ENCODE measurements at regions not wholly inside any gene's neighbourhood (a gene's known extent, or its start where the extent isn't known, plus 50 kb on each side); places are given as distances from the start of the nearest gene placed in this dataset.
"Not testable (repeated sequence)": the region's sequence is repeated elsewhere in the genome, so short reads cannot be mapped to it uniquely, and the experiment has no call there.

DNA sequence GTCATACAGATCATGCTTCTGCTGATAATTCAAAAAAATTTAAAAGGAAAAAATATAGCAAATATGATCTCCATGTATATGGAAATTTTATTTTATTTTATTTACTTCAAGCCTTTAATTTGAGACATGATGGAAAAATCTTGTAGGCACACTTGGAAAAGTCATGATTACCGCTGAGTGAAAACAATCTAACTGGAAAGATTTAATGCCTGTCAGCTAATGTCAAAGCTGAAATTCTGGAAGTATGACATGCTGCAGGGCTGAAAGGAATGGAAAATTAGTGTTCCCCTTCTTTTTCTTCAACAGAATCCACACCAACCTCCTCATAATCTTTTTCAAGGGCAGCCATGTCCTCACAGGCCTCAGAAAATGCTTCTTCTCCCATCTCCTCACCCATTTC is 58.2 kb downstream of the RPRM start:
- DNase-seq, result no peak

DNA sequence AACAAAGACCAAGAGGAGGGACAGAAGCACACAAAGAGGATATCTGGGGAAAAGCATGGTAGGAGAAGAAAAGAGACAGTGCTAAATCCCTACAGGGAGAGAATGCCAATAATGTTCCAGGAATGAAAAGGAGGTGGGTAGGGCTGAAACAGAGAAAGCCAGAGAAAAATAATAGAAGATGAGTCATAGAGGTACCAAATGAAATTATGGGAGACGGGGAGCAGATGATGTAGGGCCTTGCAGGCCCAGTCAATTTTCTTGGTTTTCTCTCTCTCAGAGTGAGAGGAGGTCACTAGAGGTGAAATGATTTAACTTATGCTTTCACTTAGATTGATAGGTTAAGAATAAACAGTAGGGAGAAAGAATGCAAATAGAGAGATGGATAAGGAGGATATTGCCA is 61.5 kb downstream of the RPRM start:
- DNase-seq, result no peak

- DNase-seq, result no peak
These were observed 62.5 kb downstream of the RPRM start for GRCh38 chr2:153416071-153416470.

- DNase-seq, result no peak
These were observed 69.7 kb downstream of the RPRM start for GRCh38 chr2:153408710-153409385.

GRCh38 chr2:153405196-153405595 is 73.4 kb downstream of the RPRM start:
- no peak for DNase-seq

DNA sequence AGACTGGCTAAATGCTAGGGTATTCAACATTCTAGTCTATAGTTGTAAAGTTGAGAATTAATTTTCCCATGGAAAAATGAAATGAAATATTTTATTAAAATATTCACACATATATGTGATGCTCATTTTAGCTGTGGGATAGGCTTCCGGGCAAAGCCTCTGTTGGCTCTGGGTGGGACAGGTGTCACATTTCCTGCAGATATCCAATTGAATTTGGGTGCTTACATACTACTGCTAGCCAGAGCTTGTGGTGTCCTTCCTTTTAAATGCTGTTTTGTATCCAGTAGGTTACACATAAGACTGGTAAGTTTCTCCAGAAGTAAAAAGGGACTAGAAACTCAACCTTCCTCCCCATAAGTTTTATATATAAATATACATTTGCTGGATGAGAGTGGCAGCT is 73.8 kb downstream of the RPRM start:
- DNase-seq, result no peak

DNA sequence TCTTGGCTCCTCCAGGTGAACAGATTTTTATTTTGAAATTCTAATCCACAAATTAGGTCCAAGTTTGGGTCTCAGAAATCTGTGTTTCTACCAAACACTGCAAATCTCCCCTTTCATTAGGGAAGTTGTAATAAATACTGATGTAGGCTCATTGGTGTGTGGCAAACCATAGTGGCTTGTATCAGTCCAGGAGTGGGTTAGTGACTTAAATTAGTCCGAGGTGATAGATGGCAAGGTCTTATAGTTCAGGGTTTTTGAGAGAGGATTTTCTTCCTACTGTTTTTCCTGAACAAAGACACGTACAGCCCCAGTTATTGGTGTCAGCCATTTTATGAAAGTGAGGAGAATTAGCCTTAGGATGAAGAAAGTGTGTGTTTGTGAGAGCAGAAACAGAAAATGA is 74.6 kb downstream of the RPRM start:
- DNase-seq, result no peak

DNA sequence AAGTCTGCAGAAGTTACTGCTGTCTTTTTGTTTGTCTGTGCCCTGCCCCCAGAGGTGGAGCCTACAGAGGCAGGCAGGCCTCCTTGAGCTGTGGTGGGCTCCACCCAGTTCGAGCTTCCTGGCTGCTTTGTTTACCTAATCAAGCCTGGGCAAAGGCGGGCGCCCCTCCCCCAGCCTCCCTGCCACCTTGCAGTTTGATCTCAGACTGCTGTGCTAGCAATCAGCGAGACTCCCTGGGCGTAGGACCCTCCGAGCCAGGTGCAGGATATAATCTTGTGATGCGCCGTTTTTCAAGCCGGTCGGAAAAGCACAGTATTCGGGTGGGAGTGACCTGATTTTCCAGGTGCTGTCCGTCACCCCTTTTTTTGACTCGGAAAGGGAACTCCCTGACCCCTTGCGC is 75.2 kb downstream of the RPRM start:
- not testable (repeated sequence) for DNase-seq

- DNase-seq, result no peak
These were observed 83.9 kb downstream of the RPRM start for GRCh38 chr2:153394686-153395085.

DNA sequence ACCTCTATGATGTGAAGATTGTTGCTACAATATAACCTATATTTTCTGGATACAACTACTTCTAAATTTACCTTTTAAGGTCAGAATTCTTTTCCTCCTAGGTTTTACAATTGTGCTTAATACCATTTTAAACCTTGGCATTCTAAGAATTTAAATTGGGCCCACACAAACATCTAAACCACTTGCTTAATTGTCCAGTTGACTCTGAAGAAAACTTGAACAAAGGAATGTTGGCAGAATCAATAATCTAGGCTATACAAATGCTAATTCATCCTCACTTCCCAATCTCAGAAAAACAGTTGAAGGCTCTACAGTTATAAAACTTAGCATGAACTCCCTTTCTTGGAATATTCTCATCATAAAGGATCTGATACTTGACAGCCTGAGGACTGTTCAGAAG is 84.3 kb downstream of the RPRM start:
- no peak for DNase-seq

GRCh38 chr2:153393518-153393917 is 85.0 kb downstream of the RPRM start:
- no peak for DNase-seq

GRCh38 chr2:153391131-153391530 is 87.4 kb downstream of the RPRM start:
- DNase-seq, result no peak

DNA sequence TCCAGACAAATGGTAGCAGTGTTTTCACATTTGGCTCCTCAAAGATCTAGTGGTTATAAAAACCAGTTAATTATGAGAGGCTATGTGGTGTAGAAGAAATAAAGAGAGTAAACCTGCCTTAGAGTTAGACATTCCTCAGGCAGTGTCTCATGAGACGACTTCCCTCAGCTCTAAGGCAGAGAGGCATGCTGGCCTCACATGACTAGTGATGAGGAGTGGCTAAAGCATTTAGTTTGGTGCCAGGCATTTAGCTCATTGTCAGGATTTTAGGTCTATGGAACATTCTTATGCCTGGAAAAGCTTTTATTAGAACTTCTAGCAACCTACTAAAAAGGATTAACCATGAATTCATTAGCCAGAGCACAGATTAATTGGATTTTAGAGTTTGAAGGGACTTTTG is 90.3 kb downstream of the RPRM start:
- no peak for DNase-seq

DNA sequence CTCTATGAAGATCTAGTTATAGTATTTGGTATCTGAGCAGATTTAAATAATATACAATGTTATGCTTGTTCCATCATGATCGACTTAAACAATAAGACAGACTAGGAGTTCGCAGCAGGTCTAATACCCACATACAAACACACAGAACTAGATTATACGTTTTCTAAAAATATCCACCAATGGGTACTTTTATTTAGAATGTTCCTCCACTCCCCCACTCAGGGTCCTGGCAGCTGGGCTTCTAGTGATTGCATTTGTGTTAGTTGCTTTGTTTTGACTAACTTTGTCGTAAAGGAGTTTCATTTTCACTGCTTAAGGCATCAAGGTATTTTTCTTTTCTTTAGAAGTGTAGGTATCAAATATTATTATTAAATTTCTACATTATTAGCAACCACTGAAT is 91.4 kb downstream of the RPRM start:
- no peak for DNase-seq

GRCh38 chr2:153386481-153386897 is 92.1 kb downstream of the RPRM start:
- DNase-seq, result no peak

- DNase-seq, result no peak
These were observed 104.9 kb downstream of the RPRM start for GRCh38 chr2:153373510-153374279.

DNA sequence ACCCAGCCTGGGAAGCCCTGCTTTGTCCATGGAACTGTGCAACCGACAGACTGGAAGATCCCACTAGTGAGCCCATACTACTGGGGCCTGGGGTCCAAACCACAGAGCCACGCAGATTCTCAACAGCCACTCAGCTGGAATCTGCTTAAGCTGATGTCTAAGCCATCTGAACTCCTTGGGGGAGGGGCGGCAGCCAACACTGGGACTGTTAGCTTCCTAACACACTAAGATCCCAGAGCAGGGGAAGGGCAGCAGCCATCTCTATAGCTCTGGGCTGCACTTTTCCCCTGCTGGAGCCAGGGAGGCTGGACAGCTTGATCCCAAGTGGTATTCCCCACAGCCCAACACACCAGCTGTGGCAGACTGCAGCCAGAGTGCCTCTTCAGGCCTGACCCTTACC is 118.3 kb downstream of the RPRM start:
- DNase-seq, result no peak

DNA sequence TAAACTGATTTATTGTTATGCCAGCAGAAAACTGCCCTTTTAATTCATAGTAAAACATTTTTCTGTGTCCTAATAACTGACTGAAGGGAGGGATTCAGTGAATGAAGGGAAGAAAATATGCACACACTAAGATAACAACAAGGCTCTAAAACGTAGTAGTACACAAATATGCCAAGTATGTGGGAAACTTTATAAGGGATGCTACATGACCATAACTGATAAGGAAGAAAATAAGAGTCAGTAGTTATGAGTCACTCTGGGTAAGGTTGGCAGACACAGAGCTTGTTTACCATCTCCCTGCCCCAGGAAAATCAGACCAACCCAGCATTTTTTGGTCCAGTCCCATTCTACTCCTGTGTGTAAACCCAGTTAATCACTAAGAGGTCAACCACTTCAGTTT is 124.2 kb downstream of the RPRM start:
- DNase-seq, result no peak

- DNase-seq, result no peak
These were observed 129.0 kb downstream of the RPRM start for GRCh38 chr2:153349603-153350002.

- DNase-seq, result no peak
These were observed 130.6 kb downstream of the RPRM start for GRCh38 chr2:153347818-153348495.

GRCh38 chr2:153320879-153321278 is 157.7 kb downstream of the RPRM start:
- DNase-seq, result no peak

GRCh38 chr2:153311432-153311831 is 167.1 kb downstream of the RPRM start:
- no peak for DNase-seq

DNA sequence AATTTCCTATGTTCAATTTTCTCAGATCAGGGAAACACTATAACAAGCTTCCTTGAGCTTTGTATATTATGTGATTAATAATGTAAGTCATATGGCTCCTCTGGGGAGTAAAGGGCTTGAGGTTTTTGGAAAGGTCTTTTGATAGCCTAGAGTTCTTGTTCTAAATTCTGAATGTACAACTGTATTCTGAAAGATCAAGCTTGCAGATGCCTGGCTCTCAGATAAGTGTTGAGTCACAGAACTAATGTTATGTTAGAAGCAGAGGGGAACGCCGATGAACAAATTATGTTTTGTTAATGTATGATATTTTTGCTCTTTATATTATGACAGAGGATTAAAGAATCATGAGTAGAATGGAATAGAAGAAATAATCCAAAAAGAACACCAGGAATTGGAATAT is 170.1 kb downstream of the RPRM start:
- DNase-seq, result no peak

DNA sequence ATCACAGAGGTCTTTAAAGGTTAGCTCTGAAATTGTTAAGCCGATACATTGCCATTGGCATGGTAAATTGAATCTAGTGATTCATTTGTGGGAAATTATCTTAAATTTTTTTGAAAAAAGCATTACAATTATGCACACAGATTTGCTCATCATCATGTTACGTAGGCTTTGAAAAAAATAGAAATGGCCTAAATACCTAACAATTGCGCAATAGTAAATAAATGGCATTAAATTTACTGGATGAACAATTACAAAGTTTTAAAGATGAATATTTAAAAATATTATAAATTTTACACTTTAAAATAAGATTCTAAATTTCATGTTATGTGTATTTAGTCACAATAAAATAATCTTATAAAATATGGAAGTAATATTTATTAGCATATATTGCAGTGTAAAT is 171.3 kb downstream of the RPRM start:
- no peak for DNase-seq
